Coronary artery (tissue), 2 donors: ENCODE measurements at regions not wholly inside any gene's neighbourhood (a gene's known extent, or its start where the extent isn't known, plus 50 kb on each side); places are given as distances from the start of the nearest gene placed in this dataset.

ENCODE experiments used
- DNase-seq: peaks from one replicate; pipeline ENCODE4 v3.0.0-alpha.2; 2017; ENCODE audit warnings: low spot score
- H3K27ac ChIP-seq, 2 donors: fragments of 200-600 bp; sonication (generic); one replicate each; pipeline ENCODE4 v1.5.1; 2016 to 2019
- H3K4me3 ChIP-seq: fragments of 200-600 bp; sonication (generic); 2 replicates; pipeline ENCODE4 v1.5.1; 2016; ENCODE audit warnings: mild to moderate bottlenecking, moderate library complexity
- TF ChIP-seq, protein P1 (sequence below): fragments of 200-600 bp; sonication (generic); IDR thresholded peaks from one replicate; pipeline ENCODE4 v1.5.1; 2019; ENCODE audit warnings: antibody characterized with exemption

DNA sequence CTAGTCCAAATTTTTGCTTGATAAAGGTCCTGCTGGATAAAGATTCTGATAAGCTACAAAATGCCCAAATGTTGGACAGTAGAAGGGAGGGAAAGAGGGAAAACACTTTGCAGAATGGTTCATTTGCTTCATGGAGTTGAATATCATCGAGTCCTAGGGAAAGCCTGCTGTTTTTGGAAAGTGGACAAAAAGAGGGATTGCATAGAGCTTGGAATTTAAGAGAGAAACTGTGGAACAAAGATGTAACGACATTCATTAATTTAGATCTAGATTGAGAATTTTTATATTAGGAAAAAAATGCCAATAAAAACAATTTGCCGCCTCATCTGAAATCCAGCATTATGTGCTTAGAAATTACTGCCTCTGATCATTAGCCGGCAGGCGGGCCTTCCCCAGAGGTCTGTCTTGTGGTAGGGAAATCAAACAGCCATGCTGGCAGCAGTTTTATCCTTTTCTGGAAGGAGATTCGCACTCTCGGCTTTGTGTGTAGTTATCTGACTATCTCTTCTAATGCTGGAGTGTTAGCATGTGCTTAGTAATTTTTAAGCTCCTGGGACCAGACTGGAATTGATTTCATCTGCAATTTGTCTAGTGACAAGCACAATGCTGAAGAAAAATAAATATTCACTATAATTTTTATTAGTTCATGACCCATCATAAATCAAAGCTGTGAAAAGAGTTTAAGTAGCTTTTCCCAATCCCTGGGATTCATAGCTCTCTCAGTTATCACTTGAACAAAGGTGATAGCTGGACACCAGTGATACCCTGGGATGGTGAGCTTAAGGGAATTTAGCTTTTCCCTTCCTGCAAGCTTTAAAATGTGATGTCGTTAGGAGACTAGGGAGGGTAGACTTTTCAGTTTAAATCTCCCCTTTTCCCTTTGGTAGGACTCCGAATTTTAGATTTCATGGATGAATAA is 329.5 kb downstream of the PRL start:
- DNase-seq: no peak
- no peak overlapping the region for H3K4me3 ChIP-seq
- H3K27ac ChIP-seq: no peak overlapping the region
- TF ChIP-seq, protein P1, sequence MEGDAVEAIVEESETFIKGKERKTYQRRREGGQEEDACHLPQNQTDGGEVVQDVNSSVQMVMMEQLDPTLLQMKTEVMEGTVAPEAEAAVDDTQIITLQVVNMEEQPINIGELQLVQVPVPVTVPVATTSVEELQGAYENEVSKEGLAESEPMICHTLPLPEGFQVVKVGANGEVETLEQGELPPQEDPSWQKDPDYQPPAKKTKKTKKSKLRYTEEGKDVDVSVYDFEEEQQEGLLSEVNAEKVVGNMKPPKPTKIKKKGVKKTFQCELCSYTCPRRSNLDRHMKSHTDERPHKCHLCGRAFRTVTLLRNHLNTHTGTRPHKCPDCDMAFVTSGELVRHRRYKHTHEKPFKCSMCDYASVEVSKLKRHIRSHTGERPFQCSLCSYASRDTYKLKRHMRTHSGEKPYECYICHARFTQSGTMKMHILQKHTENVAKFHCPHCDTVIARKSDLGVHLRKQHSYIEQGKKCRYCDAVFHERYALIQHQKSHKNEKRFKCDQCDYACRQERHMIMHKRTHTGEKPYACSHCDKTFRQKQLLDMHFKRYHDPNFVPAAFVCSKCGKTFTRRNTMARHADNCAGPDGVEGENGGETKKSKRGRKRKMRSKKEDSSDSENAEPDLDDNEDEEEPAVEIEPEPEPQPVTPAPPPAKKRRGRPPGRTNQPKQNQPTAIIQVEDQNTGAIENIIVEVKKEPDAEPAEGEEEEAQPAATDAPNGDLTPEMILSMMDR: no peak

DNA sequence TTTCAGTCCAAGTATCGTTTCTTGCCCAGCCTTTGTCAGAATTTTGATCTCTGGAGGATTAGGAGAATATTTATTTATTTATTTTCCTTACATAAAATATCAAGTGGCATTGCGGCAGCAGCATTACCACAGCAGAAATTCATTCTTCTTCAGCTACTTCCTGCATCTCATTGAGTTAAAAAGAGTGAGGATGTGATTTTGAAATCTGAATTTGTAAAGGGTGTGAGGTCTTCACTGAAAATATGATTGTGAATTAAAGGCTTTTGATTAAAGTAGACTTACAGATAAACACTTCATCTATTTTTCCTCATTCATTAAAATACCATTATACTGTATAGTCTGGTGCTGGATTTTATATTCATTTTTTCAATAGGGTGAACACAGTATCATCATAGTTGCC is 328.4 kb downstream of the PRL start:
- no peak for DNase-seq

DNA sequence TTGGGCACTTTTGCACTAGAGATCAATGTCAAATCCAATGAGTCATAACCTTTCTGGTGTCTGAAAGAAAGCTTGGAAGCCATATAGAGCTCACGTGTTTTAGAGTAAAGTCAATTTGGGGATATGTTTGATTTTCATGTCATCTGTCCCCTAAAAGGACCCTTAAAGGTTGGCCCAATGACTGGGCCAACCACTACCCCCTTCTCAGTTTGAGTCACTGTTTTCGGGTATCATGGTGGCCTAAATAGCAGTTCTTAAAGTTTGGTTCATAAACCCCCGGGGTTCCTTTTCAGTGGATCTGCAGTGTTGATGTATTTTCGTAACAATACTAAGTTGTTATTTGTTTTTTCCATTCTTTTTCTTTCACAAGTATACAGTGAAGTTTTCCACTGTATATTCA is 327.6 kb downstream of the PRL start:
- no peak for DNase-seq
- no peak overlapping the region for H3K4me3 ChIP-seq
- TF ChIP-seq, protein P1: no peak
- no peak overlapping the region for H3K27ac ChIP-seq

More for the DNA sequence above, 328.4 kb downstream of the PRL start:
- H3K27ac ChIP-seq: no peak overlapping the region
- TF ChIP-seq, protein P1: no peak
- no peak overlapping the region for H3K4me3 ChIP-seq

DNA sequence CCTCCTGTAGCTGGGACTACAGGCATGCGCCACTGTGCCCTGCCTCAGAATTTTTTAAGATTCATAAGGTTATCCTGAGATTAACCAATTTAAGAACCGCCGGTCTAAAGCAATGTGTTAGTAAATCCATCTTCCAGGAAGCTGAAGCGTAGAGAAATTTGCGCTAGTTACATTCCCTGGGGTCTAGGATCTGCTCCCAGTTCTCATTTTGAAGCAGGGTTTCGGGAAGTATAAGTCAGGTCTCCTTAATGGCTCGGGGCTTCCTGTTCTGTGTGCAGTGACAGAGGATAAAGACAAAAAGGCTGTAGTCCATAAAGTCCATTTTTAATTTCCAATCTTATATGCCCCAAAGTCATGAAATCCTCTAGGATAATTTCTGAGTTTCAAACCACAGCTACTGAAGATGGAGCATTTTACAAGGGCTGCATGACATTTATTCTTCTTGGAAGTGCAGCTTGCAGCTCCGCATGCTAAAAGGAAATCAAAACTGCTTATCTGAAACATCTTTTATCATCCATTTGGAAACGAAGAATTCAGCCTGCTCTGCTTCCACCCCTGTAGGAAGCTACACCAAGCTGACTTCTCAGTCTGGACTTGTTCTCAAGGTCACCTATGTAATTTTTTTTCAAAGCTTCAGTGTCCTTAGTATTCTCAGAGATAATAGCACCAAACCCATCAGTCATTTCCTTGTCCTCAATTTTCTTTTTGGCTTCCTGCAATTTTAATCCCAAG is 326.1 kb downstream of the PRL start:
- TF ChIP-seq, protein P1: no peak
- no peak for DNase-seq
- Histone ChIP-seq H3K4me3 (no peak overlapping the region), H3K27ac (no peak overlapping the region)

DNA sequence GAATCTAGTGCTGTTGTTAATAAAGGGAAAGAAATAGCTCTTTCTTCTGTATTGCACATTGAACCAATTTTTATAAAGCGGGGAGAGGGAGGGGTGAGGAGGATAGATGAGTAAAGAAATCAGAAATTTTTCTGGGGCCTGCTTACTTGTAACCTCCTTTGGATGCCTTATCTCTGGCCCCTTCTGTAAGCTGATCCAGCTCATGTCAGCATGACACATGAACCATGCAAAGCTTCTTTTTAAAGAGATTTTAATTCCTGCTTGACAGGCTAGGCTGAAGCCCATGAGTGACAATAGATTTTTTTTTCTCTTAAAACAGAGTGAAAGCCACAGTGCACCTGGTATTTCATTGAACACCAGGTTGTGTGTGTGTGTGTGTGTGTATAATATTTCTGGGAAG is 325.3 kb downstream of the PRL start:
- TF ChIP-seq, protein P1: no peak
- Histone ChIP-seq H3K27ac (no peak overlapping the region), H3K4me3 (no peak overlapping the region)
- no peak for DNase-seq

DNA sequence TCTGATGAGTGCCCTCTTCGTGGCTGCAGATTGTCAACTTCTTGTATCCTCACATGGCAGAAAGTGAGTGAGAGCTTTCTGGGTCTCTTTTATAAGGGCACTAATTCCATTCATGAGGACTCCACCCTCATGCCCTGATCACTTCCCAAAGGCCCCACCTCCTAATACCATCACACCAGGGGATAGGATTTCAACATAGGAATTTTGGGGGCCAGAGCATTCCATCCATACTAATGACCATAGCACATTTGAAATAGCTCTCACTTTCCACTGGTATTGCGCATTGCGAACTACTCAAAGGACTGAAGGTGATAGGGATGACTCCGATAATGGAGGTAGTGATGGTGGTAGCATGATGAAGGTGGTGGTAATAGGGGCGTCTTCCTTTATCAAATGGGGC is 324.3 kb downstream of the PRL start:
- DNase-seq: no peak
- H3K4me3 ChIP-seq: no peak overlapping the region
- H3K27ac ChIP-seq: no peak overlapping the region
- TF ChIP-seq, protein P1: no peak
